ENCODE measurements at regions not wholly inside any gene's neighbourhood (a gene's known extent, or its start where the extent isn't known, plus 50 kb on each side); places are given as distances from the start of the nearest gene placed in this dataset.

DNA sequence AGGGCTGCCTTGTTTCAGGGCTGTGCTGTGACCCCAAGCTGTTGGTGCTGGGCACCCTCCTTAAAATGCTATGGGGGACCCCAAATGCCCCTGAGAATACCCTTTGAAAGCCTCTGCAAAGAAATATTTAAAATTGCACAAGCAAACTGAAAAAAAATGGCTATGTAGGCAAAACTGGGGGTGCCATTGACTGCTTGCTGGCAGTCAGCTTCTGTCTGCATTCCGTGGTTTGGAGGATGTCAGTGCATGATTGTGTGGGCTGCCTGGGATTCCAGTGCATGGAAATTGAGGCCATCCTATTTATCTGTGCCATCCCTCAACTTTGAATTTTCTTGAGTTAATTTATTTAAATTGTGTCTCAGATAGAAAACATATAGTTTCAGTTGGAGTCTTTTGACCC, 113.7 kb upstream of the RTL1 start:
- Histone ChIP-seq H2AFZ (ENCODE audit: insufficient read depth, low read depth, low read length, poor library complexity, severe bottlenecking) (no peak overlapping the region), H3K36me3 (replicated peaks in 1 of 2; ENCODE audit: control insufficient read depth in 1 of 2, insufficient read depth in 2 of 2, low read length in 2 of 2) (no peaks in the 10 kb centered on the region), H3K4me1 (ENCODE audit: control insufficient read depth in 1 of 2, insufficient read depth in 2 of 2, low read length in 2 of 2) (no peaks in the 10 kb centered on the region), H3K4me3 (replicated peaks in 1 of 3; ENCODE audit: low read depth in 2 of 3, low read length in 3 of 3) (no peak overlapping the region), H3K27ac (ENCODE audit: low read depth in 1 of 2, low read length in 2 of 2) (no peak overlapping the region), H4K20me1 (ENCODE audit: insufficient read depth, low read length) (no peaks in the 10 kb centered on the region), H3K9ac (ENCODE audit: insufficient read depth, low read length, poor library complexity, severe bottlenecking) (no peak overlapping the region), H3K9me3 (replicated peaks in 1 of 2; ENCODE audit: control insufficient read depth in 1 of 2, insufficient read depth in 1 of 2, low read length in 2 of 2) (peaks cover 4 to 15% of the 10 kb centered on the region in 2 donors), H3K4me2 (replicated peaks; ENCODE audit: extremely low read depth, low read length, poor library complexity, severe bottlenecking) (no peak overlapping the region), H3K27me3 (ENCODE audit: control insufficient read depth in 2 of 2, insufficient read depth in 2 of 2, low read length in 2 of 2) (no peaks in the 10 kb centered on the region), H3K79me2 (ENCODE audit: insufficient read depth, low read length) (no peaks in the 10 kb centered on the region)
- no CpG with 5 or more reads among the region's 1 CpG for WGBS (ENCODE audit: insufficient coverage)
- Mint-ChIP-seq H3K27ac (no peak overlapping the region), H3K27me3 (ENCODE audit: low read depth in 3 of 3) (peaks cover 4 to 8% (median 5%) of the 10 kb centered on the region in 3 donors), H3K4me1 (no peaks in the 10 kb centered on the region), H3K9me3 (peaks cover 8 to 23% (median 16%) of the 10 kb centered on the region in 7 donors), H3K4me3 (no peak overlapping the region), H3K36me3 (no peaks in the 10 kb centered on the region)
- intact Hi-C loops (cut with micrococcal nuclease) = no loop called here
- TF ChIP-seq, protein P1, sequence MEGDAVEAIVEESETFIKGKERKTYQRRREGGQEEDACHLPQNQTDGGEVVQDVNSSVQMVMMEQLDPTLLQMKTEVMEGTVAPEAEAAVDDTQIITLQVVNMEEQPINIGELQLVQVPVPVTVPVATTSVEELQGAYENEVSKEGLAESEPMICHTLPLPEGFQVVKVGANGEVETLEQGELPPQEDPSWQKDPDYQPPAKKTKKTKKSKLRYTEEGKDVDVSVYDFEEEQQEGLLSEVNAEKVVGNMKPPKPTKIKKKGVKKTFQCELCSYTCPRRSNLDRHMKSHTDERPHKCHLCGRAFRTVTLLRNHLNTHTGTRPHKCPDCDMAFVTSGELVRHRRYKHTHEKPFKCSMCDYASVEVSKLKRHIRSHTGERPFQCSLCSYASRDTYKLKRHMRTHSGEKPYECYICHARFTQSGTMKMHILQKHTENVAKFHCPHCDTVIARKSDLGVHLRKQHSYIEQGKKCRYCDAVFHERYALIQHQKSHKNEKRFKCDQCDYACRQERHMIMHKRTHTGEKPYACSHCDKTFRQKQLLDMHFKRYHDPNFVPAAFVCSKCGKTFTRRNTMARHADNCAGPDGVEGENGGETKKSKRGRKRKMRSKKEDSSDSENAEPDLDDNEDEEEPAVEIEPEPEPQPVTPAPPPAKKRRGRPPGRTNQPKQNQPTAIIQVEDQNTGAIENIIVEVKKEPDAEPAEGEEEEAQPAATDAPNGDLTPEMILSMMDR (IDR thresholded peaks at IDR 0.05) = no peak
- DNase-seq = no peak

DNA sequence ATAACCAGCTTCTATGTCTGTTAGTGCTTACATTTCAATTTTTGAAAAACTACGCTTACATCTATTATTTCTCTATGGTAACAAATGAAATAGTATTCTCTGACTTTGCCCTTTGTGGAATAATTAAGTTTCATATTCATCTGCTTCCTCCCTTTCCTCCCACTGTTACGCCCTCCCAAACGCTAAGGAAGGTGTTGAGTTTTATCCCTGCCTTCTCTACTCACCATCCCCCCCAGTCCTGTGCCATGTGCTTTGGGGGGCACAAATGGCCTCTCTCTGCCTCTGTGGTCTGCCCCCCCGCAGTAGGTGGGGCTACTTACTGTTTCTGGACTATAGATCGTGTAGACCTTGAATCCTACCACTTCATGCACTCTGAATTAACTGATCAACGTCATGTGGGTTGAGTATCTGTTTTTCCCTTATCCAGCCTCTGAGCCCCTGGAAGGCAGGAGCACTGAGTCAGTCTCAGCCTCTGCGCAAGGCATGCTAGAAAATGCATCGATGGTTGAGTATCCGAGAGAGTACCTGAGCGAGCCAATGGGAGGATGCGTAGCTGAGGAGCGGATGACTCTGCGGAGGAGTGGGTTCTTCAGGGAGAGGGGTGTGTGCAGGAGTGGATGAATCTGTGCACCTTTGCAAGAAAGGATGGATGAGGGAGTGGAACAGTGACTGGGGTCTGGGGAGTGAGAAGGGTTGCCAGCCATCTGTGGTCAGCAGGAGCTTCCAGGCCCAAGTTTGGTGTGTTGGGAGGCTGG, 114.5 kb upstream of the RTL1 start:
- Histone ChIP-seq H3K9me3 (replicated peaks in 1 of 2; ENCODE audit: control insufficient read depth in 1 of 2, insufficient read depth in 1 of 2, low read length in 2 of 2) (peaks cover 6 to 18% of the 10 kb centered on the region in 2 donors), H3K27me3 (ENCODE audit: control insufficient read depth in 2 of 2, insufficient read depth in 2 of 2, low read length in 2 of 2) (no peaks in the 10 kb centered on the region), H3K4me1 (ENCODE audit: control insufficient read depth in 1 of 2, insufficient read depth in 2 of 2, low read length in 2 of 2) (no peaks in the 10 kb centered on the region), H3K36me3 (replicated peaks in 1 of 2; ENCODE audit: control insufficient read depth in 1 of 2, insufficient read depth in 2 of 2, low read length in 2 of 2) (no peaks in the 10 kb centered on the region), H3K27ac (ENCODE audit: low read depth in 1 of 2, low read length in 2 of 2) (no peak overlapping the region), H4K20me1 (ENCODE audit: insufficient read depth, low read length) (no peaks in the 10 kb centered on the region), H3K9ac (ENCODE audit: insufficient read depth, low read length, poor library complexity, severe bottlenecking) (no peak overlapping the region), H3K4me3 (replicated peaks in 1 of 3; ENCODE audit: low read depth in 2 of 3, low read length in 3 of 3) (no peak overlapping the region), H3K4me2 (replicated peaks; ENCODE audit: extremely low read depth, low read length, poor library complexity, severe bottlenecking) (no peak overlapping the region), H2AFZ (ENCODE audit: insufficient read depth, low read depth, low read length, poor library complexity, severe bottlenecking) (no peak overlapping the region), H3K79me2 (ENCODE audit: insufficient read depth, low read length) (no peaks in the 10 kb centered on the region)
- Mint-ChIP-seq H3K36me3 (no peaks in the 10 kb centered on the region), H3K9me3 (peaks cover 5 to 22% (median 14%) of the 10 kb centered on the region in 7 donors), H3K27me3 (ENCODE audit: low read depth in 3 of 3) (peaks cover 3 to 5% (median 4%) of the 10 kb centered on the region in 3 donors), H3K27ac (no peak overlapping the region), H3K4me1 (no peaks in the 10 kb centered on the region), H3K4me3 (no peak overlapping the region)
- DNase-seq = no peak
- intact Hi-C loops (cut with micrococcal nuclease) = no loop called here
- TF ChIP-seq, protein P1 (IDR thresholded peaks at IDR 0.05) = no peak
- 100% methylated on average over 8 of the region's 13 CpGs for WGBS (ENCODE audit: insufficient coverage)

All from CD14-positive monocyte (primary cell).